HL-60 (cell line): ENCODE measurements at regions not wholly inside any gene's neighbourhood (a gene's known extent, or its start where the extent isn't known, plus 50 kb on each side); places are given as distances from the start of the nearest gene placed in this dataset.

Experiments used
- DNase-seq, 2 experiments: peaks; one replicate each; pipeline ENCODE4 v3.0.0-alpha.2; 2010 to 2020; ENCODE audit warnings: low read depth in 1 of 2, low spot score in 1 of 2
- H3K27ac ChIP-seq: fragments of 250-450 bp; sonication (Bioruptor Pico); replicated peaks from 2 replicates; pipeline ENCODE4 v1.5.1; 2020; ENCODE audit warnings: mild to moderate bottlenecking, moderate library complexity
- H3K27me3 ChIP-seq: fragments of 250-450 bp; sonication (Bioruptor Pico); 2 replicates; pipeline ENCODE4 v1.5.1; 2021; ENCODE audit warnings: mild to moderate bottlenecking, moderate library complexity; ENCODE audit not compliant: insufficient read depth, poor library complexity, severe bottlenecking
- H3K4me3 ChIP-seq: replicated peaks from 2 replicates; pipeline ENCODE4 v1.5.1; 2011; ENCODE audit warnings: mild to moderate bottlenecking, control low read depth, low read length; ENCODE audit not compliant: insufficient read depth
- CTCF ChIP-seq: IDR thresholded peaks from one replicate; pipeline ENCODE4 v1.5.1; 2011; ENCODE audit warnings: low read length, control low read depth, inconsistent platforms; ENCODE audit not compliant: insufficient read depth
- GABPA ChIP-seq: IDR thresholded peaks from 2 replicates; pipeline ENCODE4 v1.6.1; 2012; ENCODE audit warnings: low read depth
- POLR2AphosphoS5 ChIP-seq: IDR thresholded peaks from 2 replicates; pipeline ENCODE4 v1.6.1; 2012; ENCODE audit warnings: low read depth
- REST ChIP-seq: IDR thresholded peaks from 2 replicates; pipeline ENCODE4 v1.6.1; 2012; ENCODE audit warnings: low read depth; ENCODE audit not compliant: insufficient replicate concordance
- SPI1 ChIP-seq: IDR thresholded peaks from 2 replicates; pipeline ENCODE4 v1.6.1; 2012; ENCODE audit warnings: low read depth, mild to moderate bottlenecking, borderline replicate concordance

GRCh38 chr12:90497923-90498545, 456.9 kb downstream of the CCER1 start:
- H3K27me3 ChIP-seq, result no peaks in the 10 kb centered on the region
- no peak overlapping the region for H3K27ac ChIP-seq
- no peak for DNase-seq
- no peak for TF ChIP-seq SPI1
- no peak for TF ChIP-seq GABPA
- TF ChIP-seq POLR2AphosphoS5, result no peak
- TF ChIP-seq REST, result no peak
- no peak for TF ChIP-seq CTCF
- no peak overlapping the region for H3K4me3 ChIP-seq

DNA sequence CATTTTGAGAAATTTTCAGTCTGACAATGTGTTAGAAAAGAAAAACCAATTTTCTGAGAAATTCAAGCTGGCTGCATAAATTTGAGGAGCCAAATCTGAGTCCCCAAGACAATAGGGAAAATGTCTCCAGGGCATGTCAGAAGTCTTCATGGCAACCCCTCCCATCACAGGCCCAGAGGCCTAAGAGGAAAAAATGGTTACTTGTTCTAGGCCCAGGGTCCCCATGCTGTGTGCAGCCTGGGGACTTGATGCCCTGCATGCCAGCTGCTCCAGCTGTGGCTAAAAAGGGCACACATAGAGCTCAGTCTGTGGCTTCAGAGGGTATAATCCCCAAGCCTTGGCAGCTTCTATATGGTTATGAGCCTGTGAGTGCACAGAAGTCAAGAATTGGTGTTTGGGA, 464.6 kb downstream of the CCER1 start:
- Histone ChIP-seq H3K4me3 (no peak overlapping the region), H3K27ac (no peak overlapping the region), H3K27me3 (no peaks in the 10 kb centered on the region)
- DNase-seq, result no peak
- no peak for TF ChIP-seq CTCF
- no peak for TF ChIP-seq SPI1
- no peak for TF ChIP-seq REST
- TF ChIP-seq POLR2AphosphoS5, result no peak
- TF ChIP-seq GABPA, result no peak

DNA sequence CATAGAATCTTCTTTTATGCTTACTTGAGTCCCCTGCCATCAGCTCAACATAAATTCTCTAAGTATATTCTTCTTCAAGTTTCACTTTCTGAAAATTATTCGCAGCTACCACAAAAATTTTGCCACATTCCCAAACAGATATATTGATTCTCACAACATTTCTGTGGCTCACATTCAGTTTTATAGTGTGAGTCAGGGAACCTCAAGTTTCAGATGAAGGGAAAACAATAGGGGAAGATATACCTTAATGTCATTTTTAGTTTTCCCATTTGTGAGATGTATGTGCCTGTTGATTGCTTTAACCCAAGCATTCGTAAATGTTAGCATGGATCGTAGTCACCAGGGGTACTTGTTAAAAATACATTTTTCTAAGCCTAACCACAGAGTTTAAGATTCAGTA, 465.8 kb downstream of the CCER1 start:
- no peak for DNase-seq
- Histone ChIP-seq H3K4me3 (no peak overlapping the region), H3K27ac (no peak overlapping the region), H3K27me3 (no peaks in the 10 kb centered on the region)
- TF ChIP-seq GABPA (no peak), POLR2AphosphoS5 (no peak), REST (no peak), CTCF (no peak), SPI1 (no peak)
